ENCODE measurements at regions not wholly inside any gene's neighbourhood (a gene's known extent, or its start where the extent isn't known, plus 50 kb on each side); places are given as distances from the start of the nearest gene placed in this dataset.
"Not testable (repeated sequence)": the region's sequence is repeated elsewhere in the genome, so short reads cannot be mapped to it uniquely, and the experiment has no call there.

GRCh38 chr6:119858901-119859300, 509.3 kb upstream of the MAN1A1 start:
- Histone ChIP-seq H3K27ac (ENCODE audit: low read length) (no peak overlapping the region), H3K9me3 (ENCODE audit: insufficient read depth, low read depth, low read length) (no peaks in the 10 kb centered on the region), H3K4me3 (ENCODE audit: low read length) (no peak overlapping the region), H3K9ac (ENCODE audit: low read depth, low read length) (no peak overlapping the region), H3K36me3 (ENCODE audit: insufficient read depth, low read depth, low read length) (no peaks in the 10 kb centered on the region), H3K27me3 (ENCODE audit: insufficient read depth, low read length) (no peaks in the 10 kb centered on the region), H3K4me1 (ENCODE audit: insufficient read depth, low read length) (no peaks in the 10 kb centered on the region)

GRCh38 chr6:119856136-119856535, 506.6 kb upstream of the MAN1A1 start:
- no peak overlapping the region for H3K4me3 ChIP-seq (ENCODE audit: low read length)
- no peak overlapping the region for H3K27ac ChIP-seq (ENCODE audit: low read length)
- no peaks in the 10 kb centered on the region for H3K4me1 ChIP-seq (ENCODE audit: insufficient read depth, low read length)
- no peaks in the 10 kb centered on the region for H3K36me3 ChIP-seq (ENCODE audit: insufficient read depth, low read depth, low read length)
- no peak overlapping the region for H3K9ac ChIP-seq (ENCODE audit: low read depth, low read length)
- no peaks in the 10 kb centered on the region for H3K27me3 ChIP-seq (ENCODE audit: insufficient read depth, low read length)
- H3K9me3 ChIP-seq (ENCODE audit: insufficient read depth, low read depth, low read length), result no peaks in the 10 kb centered on the region

GRCh38 chr6:119848696-119849095, 499.1 kb upstream of the MAN1A1 start:
- Histone ChIP-seq H3K27me3 (ENCODE audit: insufficient read depth, low read length) (no peaks in the 10 kb centered on the region), H3K9ac (ENCODE audit: low read depth, low read length) (no peak overlapping the region), H3K4me3 (ENCODE audit: low read length) (no peak overlapping the region), H3K4me1 (ENCODE audit: insufficient read depth, low read length) (no peaks in the 10 kb centered on the region), H3K27ac (ENCODE audit: low read length) (no peak overlapping the region), H3K9me3 (ENCODE audit: insufficient read depth, low read depth, low read length) (no peaks in the 10 kb centered on the region), H3K36me3 (ENCODE audit: insufficient read depth, low read depth, low read length) (no peaks in the 10 kb centered on the region)

- H3K27me3 ChIP-seq (ENCODE audit: insufficient read depth, low read length), result no peaks in the 10 kb centered on the region
- no peaks in the 10 kb centered on the region; the same call in 1 of the 2 replicates for H3K9me3 ChIP-seq (ENCODE audit: insufficient read depth, low read depth, low read length)
- no peak overlapping the region for H3K27ac ChIP-seq (ENCODE audit: low read length)
- H3K4me1 ChIP-seq (ENCODE audit: insufficient read depth, low read length), result no peaks in the 10 kb centered on the region
- no peak overlapping the region for H3K9ac ChIP-seq (ENCODE audit: low read depth, low read length)
- H3K36me3 ChIP-seq (ENCODE audit: insufficient read depth, low read depth, low read length), result no peaks in the 10 kb centered on the region
- H3K4me3 ChIP-seq (ENCODE audit: low read length), result no peak overlapping the region
Measured at GRCh38 chr6:119845161-119845560, 495.6 kb upstream of the MAN1A1 start.

- no peaks in the 10 kb centered on the region for H3K4me1 ChIP-seq (ENCODE audit: insufficient read depth, low read length)
- H3K4me3 ChIP-seq (ENCODE audit: low read length), result no peak overlapping the region
- no peaks in the 10 kb centered on the region; the same call in 1 of the 2 replicates for H3K9me3 ChIP-seq (ENCODE audit: insufficient read depth, low read depth, low read length)
- H3K9ac ChIP-seq (ENCODE audit: low read depth, low read length), result no peak overlapping the region
- H3K36me3 ChIP-seq (ENCODE audit: insufficient read depth, low read depth, low read length), result no peaks in the 10 kb centered on the region
- no peaks in the 10 kb centered on the region for H3K27me3 ChIP-seq (ENCODE audit: insufficient read depth, low read length)
- H3K27ac ChIP-seq (ENCODE audit: low read length), result no peak overlapping the region
Measured at GRCh38 chr6:119844387-119844786, 494.8 kb upstream of the MAN1A1 start.

GRCh38 chr6:119842191-119842590, 492.6 kb upstream of the MAN1A1 start:
- Histone ChIP-seq H3K9ac (ENCODE audit: low read depth, low read length) (no peak overlapping the region), H3K4me1 (ENCODE audit: insufficient read depth, low read length) (no peaks in the 10 kb centered on the region), H3K27ac (ENCODE audit: low read length) (no peak overlapping the region), H3K9me3 (ENCODE audit: insufficient read depth, low read depth, low read length) (no peaks in the 10 kb centered on the region; the same call in 1 of the 2 replicates), H3K27me3 (ENCODE audit: insufficient read depth, low read length) (no peaks in the 10 kb centered on the region), H3K4me3 (ENCODE audit: low read length) (no peak overlapping the region), H3K36me3 (ENCODE audit: insufficient read depth, low read depth, low read length) (no peaks in the 10 kb centered on the region)

- Histone ChIP-seq H3K9ac (ENCODE audit: low read depth, low read length) (no peak overlapping the region), H3K4me1 (ENCODE audit: insufficient read depth, low read length) (no peaks in the 10 kb centered on the region), H3K27ac (ENCODE audit: low read length) (no peak overlapping the region), H3K9me3 (ENCODE audit: insufficient read depth, low read depth, low read length) (no peaks in the 10 kb centered on the region; the same call in 1 of the 2 replicates), H3K27me3 (ENCODE audit: insufficient read depth, low read length) (no peaks in the 10 kb centered on the region), H3K4me3 (ENCODE audit: low read length) (no peak overlapping the region), H3K36me3 (ENCODE audit: insufficient read depth, low read depth, low read length) (no peaks in the 10 kb centered on the region)
Measured at GRCh38 chr6:119838043-119838442, 488.5 kb upstream of the MAN1A1 start.

- H3K9ac ChIP-seq (ENCODE audit: low read depth, low read length), result no peak overlapping the region
- no peak overlapping the region for H3K4me3 ChIP-seq (ENCODE audit: low read length)
- H3K27ac ChIP-seq (ENCODE audit: low read length), result no peak overlapping the region
- H3K4me1 ChIP-seq (ENCODE audit: insufficient read depth, low read length), result no peaks in the 10 kb centered on the region
- no peaks in the 10 kb centered on the region for H3K9me3 ChIP-seq (ENCODE audit: insufficient read depth, low read depth, low read length)
- no peaks in the 10 kb centered on the region for H3K36me3 ChIP-seq (ENCODE audit: insufficient read depth, low read depth, low read length)
- H3K27me3 ChIP-seq (ENCODE audit: insufficient read depth, low read length), result no peaks in the 10 kb centered on the region
Measured at GRCh38 chr6:119834418-119834817, 484.9 kb upstream of the MAN1A1 start.

- Histone ChIP-seq H3K9me3 (ENCODE audit: insufficient read depth, low read depth, low read length) (no peaks in the 10 kb centered on the region), H3K9ac (ENCODE audit: low read depth, low read length) (no peak overlapping the region), H3K4me1 (ENCODE audit: insufficient read depth, low read length) (no peaks in the 10 kb centered on the region), H3K36me3 (ENCODE audit: insufficient read depth, low read depth, low read length) (no peaks in the 10 kb centered on the region), H3K27me3 (ENCODE audit: insufficient read depth, low read length) (no peaks in the 10 kb centered on the region), H3K4me3 (ENCODE audit: low read length) (no peak overlapping the region), H3K27ac (ENCODE audit: low read length) (no peak overlapping the region)
Measured at GRCh38 chr6:119832411-119832810, 482.9 kb upstream of the MAN1A1 start.

- H3K9ac ChIP-seq (ENCODE audit: low read depth, low read length), result no peak overlapping the region
- no peaks in the 10 kb centered on the region for H3K9me3 ChIP-seq (ENCODE audit: insufficient read depth, low read depth, low read length)
- H3K27me3 ChIP-seq (ENCODE audit: insufficient read depth, low read length), result no peaks in the 10 kb centered on the region
- no peaks in the 10 kb centered on the region for H3K36me3 ChIP-seq (ENCODE audit: insufficient read depth, low read depth, low read length)
- H3K4me3 ChIP-seq (ENCODE audit: low read length), result no peak overlapping the region
- no peaks in the 10 kb centered on the region for H3K4me1 ChIP-seq (ENCODE audit: insufficient read depth, low read length)
- no peak overlapping the region for H3K27ac ChIP-seq (ENCODE audit: low read length)
Measured at GRCh38 chr6:119830494-119831295, 481.1 kb upstream of the MAN1A1 start.

GRCh38 chr6:119830069-119830468, 480.5 kb upstream of the MAN1A1 start:
- Histone ChIP-seq H3K9me3 (ENCODE audit: insufficient read depth, low read depth, low read length) (no peaks in the 10 kb centered on the region), H3K36me3 (ENCODE audit: insufficient read depth, low read depth, low read length) (no peaks in the 10 kb centered on the region), H3K27me3 (ENCODE audit: insufficient read depth, low read length) (no peaks in the 10 kb centered on the region), H3K4me3 (ENCODE audit: low read length) (no peak overlapping the region), H3K9ac (ENCODE audit: low read depth, low read length) (no peak overlapping the region), H3K4me1 (ENCODE audit: insufficient read depth, low read length) (no peaks in the 10 kb centered on the region), H3K27ac (ENCODE audit: low read length) (no peak overlapping the region)

- H3K4me1 ChIP-seq (ENCODE audit: insufficient read depth, low read length); H3K36me3 ChIP-seq (ENCODE audit: insufficient read depth, low read depth, low read length); H3K27me3 ChIP-seq (ENCODE audit: insufficient read depth, low read length); H3K9ac ChIP-seq (ENCODE audit: low read depth, low read length); H3K27ac ChIP-seq (ENCODE audit: low read length); H3K4me3 ChIP-seq (ENCODE audit: low read length); H3K9me3 ChIP-seq (ENCODE audit: insufficient read depth, low read depth, low read length): not testable (repeated sequence)
Measured at GRCh38 chr6:119829499-119829898, 479.9 kb upstream of the MAN1A1 start.
